K562 (cell line): ENCODE measurements at regions not wholly inside any gene's neighbourhood (a gene's known extent, or its start where the extent isn't known, plus 50 kb on each side); places are given as distances from the start of the nearest gene placed in this dataset.

Experiments used
- JUNB ChIP-seq: fragments of 450-650 bp; formaldehyde crosslinking; conservative IDR thresholded peaks from 2 replicates; pipeline ENCODE4 v1.4.0; 2020; ENCODE audit warnings: mild to moderate bottlenecking
- RAD21 ChIP-seq, 2 experiments: fragments of 250-450 bp in 1 of 2; fragments of 450-650 bp in 1 of 2; sonication (Bioruptor Pico) in 1 of 2; formaldehyde crosslinking in 1 of 2; IDR thresholded peaks in 1 of 2; conservative IDR thresholded peaks in 1 of 2; 2 replicates each; pipeline versions ENCODE4 v1.4.0 to v1.8.0; 2020 to 2022; ENCODE audit warnings: mild to moderate bottlenecking in 2 of 2, moderate library complexity in 1 of 2
- TF ChIP-seq, protein P1 (sequence below): fragments of 200-800 bp; sonication (Bioruptor generic); IDR thresholded peaks from 2 replicates; pipeline ENCODE4 v1.6.1; 2016; ENCODE audit warnings: missing genetic modification characterization, missing compliant biosample characterization
- TF ChIP-seq, protein P2 (sequence below): fragments of 450-650 bp; formaldehyde crosslinking; IDR thresholded peaks from 2 replicates; pipeline ENCODE4 v1.4.0; 2020; ENCODE audit warnings: mild to moderate bottlenecking, moderate library complexity

DNA sequence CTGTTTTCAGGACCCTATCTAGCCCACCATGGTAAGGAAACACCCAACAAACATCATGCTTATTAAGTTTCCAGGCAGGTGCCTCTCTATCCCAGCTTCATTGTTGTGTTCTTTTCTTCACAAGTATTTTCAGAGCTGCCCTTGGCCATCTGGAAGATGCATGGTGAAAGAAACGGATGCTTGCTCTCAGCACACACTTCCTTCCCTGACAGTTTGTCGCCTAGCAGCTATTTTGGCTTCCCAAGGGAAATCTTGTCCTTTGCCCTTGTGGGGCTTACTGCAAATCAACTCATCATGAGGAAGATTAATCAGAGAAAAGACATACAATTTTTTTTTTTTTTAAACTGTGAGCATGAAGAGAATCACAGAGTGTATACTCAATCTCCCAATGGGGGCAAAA lies 128.8 kb downstream of the ASMT start (continued):
- TF ChIP-seq, protein P1, sequence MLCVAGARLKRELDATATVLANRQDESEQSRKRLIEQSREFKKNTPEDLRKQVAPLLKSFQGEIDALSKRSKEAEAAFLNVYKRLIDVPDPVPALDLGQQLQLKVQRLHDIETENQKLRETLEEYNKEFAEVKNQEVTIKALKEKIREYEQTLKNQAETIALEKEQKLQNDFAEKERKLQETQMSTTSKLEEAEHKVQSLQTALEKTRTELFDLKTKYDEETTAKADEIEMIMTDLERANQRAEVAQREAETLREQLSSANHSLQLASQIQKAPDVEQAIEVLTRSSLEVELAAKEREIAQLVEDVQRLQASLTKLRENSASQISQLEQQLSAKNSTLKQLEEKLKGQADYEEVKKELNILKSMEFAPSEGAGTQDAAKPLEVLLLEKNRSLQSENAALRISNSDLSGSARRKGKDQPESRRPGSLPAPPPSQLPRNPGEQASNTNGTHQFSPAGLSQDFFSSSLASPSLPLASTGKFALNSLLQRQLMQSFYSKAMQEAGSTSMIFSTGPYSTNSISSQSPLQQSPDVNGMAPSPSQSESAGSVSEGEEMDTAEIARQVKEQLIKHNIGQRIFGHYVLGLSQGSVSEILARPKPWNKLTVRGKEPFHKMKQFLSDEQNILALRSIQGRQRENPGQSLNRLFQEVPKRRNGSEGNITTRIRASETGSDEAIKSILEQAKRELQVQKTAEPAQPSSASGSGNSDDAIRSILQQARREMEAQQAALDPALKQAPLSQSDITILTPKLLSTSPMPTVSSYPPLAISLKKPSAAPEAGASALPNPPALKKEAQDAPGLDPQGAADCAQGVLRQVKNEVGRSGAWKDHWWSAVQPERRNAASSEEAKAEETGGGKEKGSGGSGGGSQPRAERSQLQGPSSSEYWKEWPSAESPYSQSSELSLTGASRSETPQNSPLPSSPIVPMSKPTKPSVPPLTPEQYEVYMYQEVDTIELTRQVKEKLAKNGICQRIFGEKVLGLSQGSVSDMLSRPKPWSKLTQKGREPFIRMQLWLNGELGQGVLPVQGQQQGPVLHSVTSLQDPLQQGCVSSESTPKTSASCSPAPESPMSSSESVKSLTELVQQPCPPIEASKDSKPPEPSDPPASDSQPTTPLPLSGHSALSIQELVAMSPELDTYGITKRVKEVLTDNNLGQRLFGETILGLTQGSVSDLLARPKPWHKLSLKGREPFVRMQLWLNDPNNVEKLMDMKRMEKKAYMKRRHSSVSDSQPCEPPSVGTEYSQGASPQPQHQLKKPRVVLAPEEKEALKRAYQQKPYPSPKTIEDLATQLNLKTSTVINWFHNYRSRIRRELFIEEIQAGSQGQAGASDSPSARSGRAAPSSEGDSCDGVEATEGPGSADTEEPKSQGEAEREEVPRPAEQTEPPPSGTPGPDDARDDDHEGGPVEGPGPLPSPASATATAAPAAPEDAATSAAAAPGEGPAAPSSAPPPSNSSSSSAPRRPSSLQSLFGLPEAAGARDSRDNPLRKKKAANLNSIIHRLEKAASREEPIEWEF (CRISPR knock-in tag): no peak
- TF ChIP-seq JUNB (CRISPR knock-in tag) (no peak), RAD21 (CRISPR knock-in tag; conservative IDR thresholded peaks at IDR 0.05 in 1 of 2, IDR thresholded peaks at IDR 0.05 in 1 of 2) (no peak)
- TF ChIP-seq, protein P2, sequence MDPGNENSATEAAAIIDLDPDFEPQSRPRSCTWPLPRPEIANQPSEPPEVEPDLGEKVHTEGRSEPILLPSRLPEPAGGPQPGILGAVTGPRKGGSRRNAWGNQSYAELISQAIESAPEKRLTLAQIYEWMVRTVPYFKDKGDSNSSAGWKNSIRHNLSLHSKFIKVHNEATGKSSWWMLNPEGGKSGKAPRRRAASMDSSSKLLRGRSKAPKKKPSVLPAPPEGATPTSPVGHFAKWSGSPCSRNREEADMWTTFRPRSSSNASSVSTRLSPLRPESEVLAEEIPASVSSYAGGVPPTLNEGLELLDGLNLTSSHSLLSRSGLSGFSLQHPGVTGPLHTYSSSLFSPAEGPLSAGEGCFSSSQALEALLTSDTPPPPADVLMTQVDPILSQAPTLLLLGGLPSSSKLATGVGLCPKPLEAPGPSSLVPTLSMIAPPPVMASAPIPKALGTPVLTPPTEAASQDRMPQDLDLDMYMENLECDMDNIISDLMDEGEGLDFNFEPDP (CRISPR knock-in tag): no peak
